H9 (cell line): ENCODE measurements at regions not wholly inside any gene's neighbourhood (a gene's known extent, or its start where the extent isn't known, plus 50 kb on each side); places are given as distances from the start of the nearest gene placed in this dataset.

Experiments
- DNase-seq: peaks from one replicate; pipeline ENCODE4 v3.0.0-alpha.2; 2017
- H2AFZ ChIP-seq: one replicate; pipeline ENCODE4 v1.6.1; 2013; ENCODE audit warnings: mild to moderate bottlenecking, low read length, control low read depth, moderate library complexity
- H2AK5ac ChIP-seq: 2 replicates; pipeline ENCODE4 v1.6.1; 2013; ENCODE audit warnings: low read length, control low read depth, mixed read lengths; ENCODE audit not compliant: insufficient read length
- H2BK120ac ChIP-seq: one replicate; pipeline ENCODE4 v1.6.1; 2013; ENCODE audit warnings: low read depth, mild to moderate bottlenecking, low read length, control low read depth, inconsistent platforms; ENCODE audit not compliant: poor library complexity, severe bottlenecking
- H2BK12ac ChIP-seq: 2 replicates; pipeline ENCODE4 v1.6.1; 2013; ENCODE audit warnings: low read length, control low read depth, mixed read lengths, low read depth; ENCODE audit not compliant: insufficient read length
- H2BK15ac ChIP-seq: 2 replicates; pipeline ENCODE4 v1.6.1; 2013; ENCODE audit warnings: low read depth, low read length, control low read depth
- H2BK20ac ChIP-seq: one replicate; pipeline ENCODE4 v1.6.1; 2013; ENCODE audit warnings: low read depth, mild to moderate bottlenecking, low read length, control low read depth, inconsistent platforms; ENCODE audit not compliant: poor library complexity, severe bottlenecking
- H2BK5ac ChIP-seq: 2 replicates; pipeline ENCODE4 v1.6.1; 2013; ENCODE audit warnings: low read length, control low read depth, mixed read lengths; ENCODE audit not compliant: insufficient read length
- H3K14ac ChIP-seq: 2 replicates; pipeline ENCODE4 v1.6.1; 2013; ENCODE audit warnings: low read length, control low read depth; ENCODE audit not compliant: insufficient read depth
- H3K18ac ChIP-seq: 2 replicates; pipeline ENCODE4 v1.6.1; 2013; ENCODE audit warnings: low read depth, mild to moderate bottlenecking, mixed read lengths, low read length, control low read depth; ENCODE audit not compliant: insufficient read length
- H3K23ac ChIP-seq: 2 replicates; pipeline ENCODE4 v1.6.1; 2013; ENCODE audit warnings: low read length, control low read depth, mixed read lengths, low read depth; ENCODE audit not compliant: insufficient read length
- H3K23me2 ChIP-seq: 2 replicates; pipeline ENCODE4 v1.6.1; 2013; ENCODE audit warnings: low read depth, mild to moderate bottlenecking, mixed read lengths, low read length, control low read depth; ENCODE audit not compliant: insufficient read length, poor library complexity, severe bottlenecking
- H3K27ac ChIP-seq: 2 replicates; pipeline ENCODE4 v1.5.1; 2013; ENCODE audit warnings: low read length, control low read depth, mixed read lengths, low read depth; ENCODE audit not compliant: insufficient read length
- H3K27me3 ChIP-seq: 2 replicates; pipeline ENCODE4 v1.6.1; 2013; ENCODE audit warnings: low read length, control low read depth, inconsistent platforms; ENCODE audit not compliant: insufficient read depth
- H3K4ac ChIP-seq: 2 replicates; pipeline ENCODE4 v1.6.1; 2013; ENCODE audit warnings: low read depth, mild to moderate bottlenecking, control low read depth, inconsistent platforms, low read length, moderate library complexity
- H3K4me1 ChIP-seq: 2 replicates; pipeline ENCODE4 v1.6.1; 2013; ENCODE audit warnings: low read length, control low read depth, inconsistent platforms; ENCODE audit not compliant: insufficient read depth
- H3K4me2 ChIP-seq: 2 replicates; pipeline ENCODE4 v1.6.1; 2013; ENCODE audit warnings: low read length, control low read depth, mixed read lengths; ENCODE audit not compliant: insufficient read length, insufficient read depth
- H3K56ac ChIP-seq: 2 replicates; pipeline ENCODE4 v1.6.1; 2013; ENCODE audit warnings: low read depth, mild to moderate bottlenecking, mixed read lengths, low read length, control low read depth; ENCODE audit not compliant: insufficient read length
- H3K79me1 ChIP-seq: 2 replicates; pipeline ENCODE4 v1.6.1; 2013; ENCODE audit warnings: low read depth, mild to moderate bottlenecking, moderate library complexity, low read length, control low read depth, inconsistent platforms; ENCODE audit not compliant: insufficient read depth, poor library complexity, severe bottlenecking
- H3K79me2 ChIP-seq: 2 replicates; pipeline ENCODE4 v1.6.1; 2013; ENCODE audit warnings: low read length, control low read depth, inconsistent platforms; ENCODE audit not compliant: insufficient read depth
- H3K9ac ChIP-seq: 2 replicates; pipeline ENCODE4 v1.6.1; 2013; ENCODE audit warnings: low read length, control low read depth, mixed read lengths; ENCODE audit not compliant: insufficient read length; ENCODE audit errors: extremely low read depth
- H3K9me3 ChIP-seq: one replicate; pipeline ENCODE4 v1.6.1; 2013; ENCODE audit warnings: low read depth, low read length, inconsistent platforms; ENCODE audit not compliant: control insufficient read depth
- H3T11ph ChIP-seq: one replicate; pipeline ENCODE4 v1.6.1; 2013; ENCODE audit warnings: mild to moderate bottlenecking, low read length, control low read depth, inconsistent platforms
- H4K20me1 ChIP-seq: one replicate; pipeline ENCODE4 v1.6.1; 2013; ENCODE audit not compliant: control insufficient read depth, insufficient read length, insufficient read depth
- H4K5ac ChIP-seq: 2 replicates; pipeline ENCODE4 v1.6.1; 2013; ENCODE audit warnings: low read depth, mild to moderate bottlenecking, mixed read lengths, low read length, control low read depth; ENCODE audit not compliant: insufficient read length
- H4K8ac ChIP-seq: replicated peaks from 2 replicates; pipeline ENCODE4 v1.6.1; 2013; ENCODE audit warnings: low read length, control low read depth, mixed read lengths, low read depth; ENCODE audit not compliant: insufficient read length
- H4K91ac ChIP-seq: 2 replicates; pipeline ENCODE4 v1.6.1; 2013; ENCODE audit warnings: low read depth, mild to moderate bottlenecking, moderate library complexity, mixed read lengths, low read length, control low read depth; ENCODE audit not compliant: insufficient read length
- H3K27ac Mint-ChIP-seq, 3 experiments: 2 replicates in 2 of 3; 3 replicates in 1 of 3; pipeline ENCODE4 v1.8.0; 2020 to 2021; ENCODE audit warnings: mixed read lengths in 3 of 3, mild to moderate bottlenecking in 1 of 3, moderate library complexity in 1 of 3
- H3K27me3 Mint-ChIP-seq: 2 replicates; pipeline ENCODE4 v1.8.0; 2021; ENCODE audit warnings: low read depth, mild to moderate bottlenecking, moderate library complexity, mixed read lengths
- H3K36me3 Mint-ChIP-seq, 3 experiments: 2 replicates in 2 of 3; 3 replicates in 1 of 3; pipeline ENCODE4 v1.8.0; 2020 to 2021; ENCODE audit warnings: low read depth in 3 of 3, mixed read lengths in 3 of 3; ENCODE audit not compliant: insufficient read depth in 1 of 3
- H3K4me1 Mint-ChIP-seq, 2 experiments: 2 replicates each; pipeline ENCODE4 v1.8.0; 2020; ENCODE audit warnings: mixed read lengths in 2 of 2
- H3K4me3 Mint-ChIP-seq, 2 experiments: 2 replicates in 1 of 2; 3 replicates in 1 of 2; pipeline ENCODE4 v1.8.0; 2020 to 2021; ENCODE audit warnings: mild to moderate bottlenecking in 2 of 2, mixed read lengths in 2 of 2, moderate library complexity in 1 of 2
- H3K9me3 Mint-ChIP-seq, 2 experiments: 2 replicates in 1 of 2; 3 replicates in 1 of 2; pipeline ENCODE4 v1.8.0; 2020; ENCODE audit warnings: mild to moderate bottlenecking in 2 of 2, mixed read lengths in 2 of 2, moderate library complexity in 1 of 2
- TF ChIP-seq, protein P1 (sequence below): fragments of 200-600 bp; sonication (generic); conservative IDR thresholded peaks from 3 replicates; pipeline ENCODE4 v1.8.0; 2021; ENCODE audit warnings: antibody characterized with exemption, mild to moderate bottlenecking

- Histone ChIP-seq H2BK5ac (no peak overlapping the region), H3K27me3 (no peaks in the 10 kb centered on the region), H3K79me1 (no peaks in the 10 kb centered on the region), H3K27ac (no peak overlapping the region), H2BK15ac (no peak overlapping the region), H2BK20ac (no peak overlapping the region), H3K4me2 (no peak overlapping the region), H3K18ac (no peak overlapping the region), H3K23me2 (no peaks in the 10 kb centered on the region), H4K5ac (no peak overlapping the region), H4K8ac (no peak overlapping the region), H3T11ph (no peak overlapping the region), H4K91ac (no peak overlapping the region), H3K9me3 (no peaks in the 10 kb centered on the region), H2BK120ac (no peak overlapping the region), H2BK12ac (no peak overlapping the region), H3K9ac (no peak overlapping the region), H3K23ac (no peak overlapping the region), H3K79me2 (no peaks in the 10 kb centered on the region), H3K56ac (no peak overlapping the region), H2AFZ (no peak overlapping the region), H4K20me1 (no peaks in the 10 kb centered on the region), H3K14ac (no peak overlapping the region), H3K4me1 (no peaks in the 10 kb centered on the region), H2AK5ac (no peak overlapping the region), H3K4ac (no peak overlapping the region)
- H3K27ac Mint-ChIP-seq, result no peak overlapping the region
- DNase-seq, result no peak
- no peaks in the 10 kb centered on the region for H3K27me3 Mint-ChIP-seq
- no peaks in the 10 kb centered on the region for H3K4me1 Mint-ChIP-seq
- no peak overlapping the region for H3K4me3 Mint-ChIP-seq
- TF ChIP-seq, protein P1, sequence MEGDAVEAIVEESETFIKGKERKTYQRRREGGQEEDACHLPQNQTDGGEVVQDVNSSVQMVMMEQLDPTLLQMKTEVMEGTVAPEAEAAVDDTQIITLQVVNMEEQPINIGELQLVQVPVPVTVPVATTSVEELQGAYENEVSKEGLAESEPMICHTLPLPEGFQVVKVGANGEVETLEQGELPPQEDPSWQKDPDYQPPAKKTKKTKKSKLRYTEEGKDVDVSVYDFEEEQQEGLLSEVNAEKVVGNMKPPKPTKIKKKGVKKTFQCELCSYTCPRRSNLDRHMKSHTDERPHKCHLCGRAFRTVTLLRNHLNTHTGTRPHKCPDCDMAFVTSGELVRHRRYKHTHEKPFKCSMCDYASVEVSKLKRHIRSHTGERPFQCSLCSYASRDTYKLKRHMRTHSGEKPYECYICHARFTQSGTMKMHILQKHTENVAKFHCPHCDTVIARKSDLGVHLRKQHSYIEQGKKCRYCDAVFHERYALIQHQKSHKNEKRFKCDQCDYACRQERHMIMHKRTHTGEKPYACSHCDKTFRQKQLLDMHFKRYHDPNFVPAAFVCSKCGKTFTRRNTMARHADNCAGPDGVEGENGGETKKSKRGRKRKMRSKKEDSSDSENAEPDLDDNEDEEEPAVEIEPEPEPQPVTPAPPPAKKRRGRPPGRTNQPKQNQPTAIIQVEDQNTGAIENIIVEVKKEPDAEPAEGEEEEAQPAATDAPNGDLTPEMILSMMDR, result no peak
- H3K36me3 Mint-ChIP-seq, result peaks cover 0 to 5% (median 0%) of the 10 kb centered on the region in 3 experiments; a peak in 2 of 7 replicates
- peaks cover 4 to 9% of the 10 kb centered on the region in 2 experiments; a peak in 2 of 5 replicates for H3K9me3 Mint-ChIP-seq
Measured at GRCh38 chrX:96147681-96148080, 537.0 kb upstream of the DIAPH2 start.
